Fibroblast of lung (primary cell): ENCODE measurements at regions not wholly inside any gene's neighbourhood (a gene's known extent, or its start where the extent isn't known, plus 50 kb on each side); places are given as distances from the start of the nearest gene placed in this dataset.

Source experiments
- CTCF ChIP-seq, 2 donors: IDR thresholded peaks in 1 of 2; conservative IDR thresholded peaks in 1 of 2; 1 replicate in 1 of 2; 2 replicates in 1 of 2; pipeline ENCODE4 v1.5.1; 2011 to 2012; ENCODE audit warnings: low read length in 2 of 2, control low read depth in 1 of 2, inconsistent platforms in 1 of 2, low read depth in 1 of 2, mild to moderate bottlenecking in 1 of 2
- EZH2 ChIP-seq: IDR thresholded peaks from 2 replicates; pipeline ENCODE4 v1.5.1; 2012; ENCODE audit warnings: low read length, control low read depth, mild to moderate bottlenecking; ENCODE audit errors: missing control alignments

- no peak for TF ChIP-seq CTCF (conservative IDR thresholded peaks at IDR 0.05 in 1 of 2, IDR thresholded peaks at IDR 0.05 in 1 of 2; ENCODE audit: low read depth in 1 of 2, low read length in 2 of 2)
- TF ChIP-seq EZH2 = no peak
These were observed 94.8 kb upstream of the KCNJ3 start for GRCh38 chr2:154603682-154604081.
